ENCODE measurements at regions not wholly inside any gene's neighbourhood (a gene's known extent, or its start where the extent isn't known, plus 50 kb on each side); places are given as distances from the start of the nearest gene placed in this dataset.

DNA sequence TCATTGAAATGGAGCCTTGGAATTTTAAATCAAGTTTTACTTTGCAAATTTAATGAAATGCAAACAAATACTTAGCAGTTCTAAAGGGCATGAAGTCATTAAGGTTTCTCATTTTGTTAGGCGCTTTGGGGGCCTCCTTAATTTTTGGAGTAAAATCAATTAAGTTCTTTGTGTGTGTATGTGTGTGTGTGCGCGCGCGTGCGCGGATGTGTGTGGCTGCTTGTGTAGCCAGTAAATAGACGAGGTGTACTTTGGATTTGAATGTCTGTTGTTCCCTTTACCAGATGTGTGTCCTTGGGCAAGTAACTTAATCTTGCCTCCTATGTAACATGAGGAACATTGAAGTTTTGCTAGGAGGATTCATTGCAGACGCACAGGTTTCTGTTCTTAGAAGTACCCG lies 1051.4 kb upstream of the EEF2KMT start:
- TF ChIP-seq, protein P1, sequence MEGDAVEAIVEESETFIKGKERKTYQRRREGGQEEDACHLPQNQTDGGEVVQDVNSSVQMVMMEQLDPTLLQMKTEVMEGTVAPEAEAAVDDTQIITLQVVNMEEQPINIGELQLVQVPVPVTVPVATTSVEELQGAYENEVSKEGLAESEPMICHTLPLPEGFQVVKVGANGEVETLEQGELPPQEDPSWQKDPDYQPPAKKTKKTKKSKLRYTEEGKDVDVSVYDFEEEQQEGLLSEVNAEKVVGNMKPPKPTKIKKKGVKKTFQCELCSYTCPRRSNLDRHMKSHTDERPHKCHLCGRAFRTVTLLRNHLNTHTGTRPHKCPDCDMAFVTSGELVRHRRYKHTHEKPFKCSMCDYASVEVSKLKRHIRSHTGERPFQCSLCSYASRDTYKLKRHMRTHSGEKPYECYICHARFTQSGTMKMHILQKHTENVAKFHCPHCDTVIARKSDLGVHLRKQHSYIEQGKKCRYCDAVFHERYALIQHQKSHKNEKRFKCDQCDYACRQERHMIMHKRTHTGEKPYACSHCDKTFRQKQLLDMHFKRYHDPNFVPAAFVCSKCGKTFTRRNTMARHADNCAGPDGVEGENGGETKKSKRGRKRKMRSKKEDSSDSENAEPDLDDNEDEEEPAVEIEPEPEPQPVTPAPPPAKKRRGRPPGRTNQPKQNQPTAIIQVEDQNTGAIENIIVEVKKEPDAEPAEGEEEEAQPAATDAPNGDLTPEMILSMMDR (conservative IDR thresholded peaks at IDR 0.05 in 1 of 2, IDR thresholded peaks at IDR 0.05 in 1 of 2; ENCODE audit: low read depth in 1 of 2, low read length in 2 of 2): no peak
- TF ChIP-seq EZH2 (IDR thresholded peaks at IDR 0.05; ENCODE audit: low read length, missing control alignments): no peak

All from fibroblast of lung (primary cell).